HS-5 (cell line): ENCODE measurements at regions not wholly inside any gene's neighbourhood (a gene's known extent, or its start where the extent isn't known, plus 50 kb on each side); places are given as distances from the start of the nearest gene placed in this dataset.
A peak's percentile ranks its signal among the peaks of the same experiment; 100 is the strongest.

Source experiments
- DNase-seq: peaks from one replicate; pipeline ENCODE4 v3.0.0-alpha.2; 2012; ENCODE audit warnings: low read depth

DNA sequence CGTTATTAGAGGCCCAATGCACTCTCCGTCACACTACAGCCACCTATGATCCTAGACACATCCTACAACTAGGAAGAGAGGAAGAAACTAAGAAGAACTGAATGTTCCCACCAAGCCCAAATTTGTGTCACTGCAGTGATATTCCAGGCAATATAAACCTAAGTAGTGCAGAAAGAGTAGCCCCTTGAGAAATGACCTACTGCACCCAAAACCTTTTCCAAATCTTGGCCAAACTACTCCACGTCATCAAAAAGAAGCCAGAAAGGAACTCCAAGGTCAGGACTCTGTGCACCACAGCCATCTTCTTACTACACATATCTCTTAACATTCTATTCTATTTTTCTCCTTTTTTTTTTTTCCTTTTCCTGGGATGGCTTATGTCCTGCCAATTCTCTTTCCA is 60.2 kb downstream of the ADAMTS1 start:
- no peak for DNase-seq

DNA sequence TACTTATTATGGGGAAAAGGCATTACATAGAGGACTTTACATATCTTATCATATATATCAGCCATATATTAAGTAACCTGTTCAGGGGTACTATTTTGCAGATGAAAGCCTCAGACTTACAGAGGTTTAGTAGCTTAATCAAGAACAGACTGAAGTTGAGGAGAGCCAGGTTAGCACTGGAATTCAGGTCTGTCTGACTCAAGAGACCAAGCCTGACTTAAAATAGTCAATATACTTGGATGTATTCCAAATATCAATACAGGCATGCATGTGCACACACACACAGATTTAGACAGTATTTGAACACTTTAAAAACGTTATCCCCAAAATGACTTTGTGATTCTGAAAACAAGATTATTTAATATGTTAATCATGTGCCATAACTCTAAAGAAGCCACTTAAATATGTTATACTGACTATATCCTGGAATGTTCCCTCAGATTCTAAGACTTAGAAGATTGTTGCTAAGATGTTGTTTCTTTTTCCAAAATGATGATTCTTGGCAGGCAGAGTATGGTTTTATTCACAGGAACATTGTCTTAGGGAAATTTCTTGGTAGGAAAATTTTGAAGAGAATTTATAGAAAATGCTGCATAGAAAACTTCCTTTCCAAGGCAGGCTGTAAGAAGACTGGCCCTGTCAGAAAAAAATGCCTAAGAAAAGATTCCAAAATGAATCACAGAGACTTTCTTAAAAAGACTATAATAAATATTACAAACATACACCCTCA is 61.6 kb downstream of the ADAMTS1 start:
- no peak for DNase-seq

DNA sequence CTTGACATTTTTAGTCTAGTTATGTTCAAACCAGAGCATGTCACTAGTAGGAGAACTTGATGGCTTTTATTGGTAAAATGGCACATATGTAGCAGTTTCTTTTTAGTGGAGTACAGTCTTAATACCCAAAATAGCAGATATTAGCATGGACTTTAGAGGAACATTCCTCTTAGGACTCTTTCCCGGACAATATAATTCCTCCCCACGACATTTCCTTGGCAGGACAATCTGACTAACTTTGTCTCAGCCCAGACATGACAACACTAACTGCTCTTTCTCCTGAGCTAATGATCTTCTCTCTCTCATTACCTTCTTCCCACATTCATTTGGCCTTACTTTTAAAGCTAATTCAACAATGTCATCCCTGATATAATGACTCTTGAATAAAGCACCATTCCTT is 62.5 kb downstream of the ADAMTS1 start:
- DNase-seq: no peak

DNA sequence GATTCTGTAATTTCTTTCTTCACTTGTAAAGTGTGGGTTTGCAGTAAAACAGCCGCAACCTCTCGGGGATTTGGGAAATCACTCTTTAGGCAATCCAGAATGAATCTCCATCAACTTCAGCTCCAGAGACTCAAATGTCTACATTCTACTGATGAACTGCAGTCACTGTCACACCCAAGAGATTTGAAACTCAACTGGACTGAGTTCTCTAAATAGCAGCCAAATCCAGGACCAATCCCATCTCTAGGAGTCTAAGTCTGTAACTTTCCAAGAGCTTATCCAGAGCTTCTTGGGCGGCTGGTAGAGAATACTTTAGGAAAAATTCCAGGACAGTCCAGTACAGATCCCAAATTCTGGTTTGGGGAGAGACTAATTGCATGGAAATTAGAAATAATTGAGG is 62.9 kb downstream of the ADAMTS1 start:
- no peak for DNase-seq

DNA sequence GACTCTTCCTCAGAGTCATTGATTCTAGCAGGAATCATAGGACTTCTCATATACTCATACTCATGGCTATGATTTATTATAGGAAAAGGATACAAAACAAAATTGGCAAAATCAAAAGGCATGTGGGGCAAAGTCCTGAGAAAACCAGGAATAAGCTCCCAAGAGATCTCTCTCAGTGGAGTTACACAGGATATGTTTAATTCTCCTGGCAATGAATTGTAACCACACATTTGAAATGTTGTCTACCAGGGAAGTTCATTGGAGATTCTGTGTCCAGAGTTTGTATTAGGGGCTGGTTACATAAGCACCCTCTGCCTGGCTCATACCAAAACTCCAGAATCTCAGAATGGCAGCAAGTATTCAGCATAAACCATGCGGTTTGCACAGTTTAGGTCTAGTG is 63.9 kb downstream of the ADAMTS1 start:
- DNase-seq: no peak

DNA sequence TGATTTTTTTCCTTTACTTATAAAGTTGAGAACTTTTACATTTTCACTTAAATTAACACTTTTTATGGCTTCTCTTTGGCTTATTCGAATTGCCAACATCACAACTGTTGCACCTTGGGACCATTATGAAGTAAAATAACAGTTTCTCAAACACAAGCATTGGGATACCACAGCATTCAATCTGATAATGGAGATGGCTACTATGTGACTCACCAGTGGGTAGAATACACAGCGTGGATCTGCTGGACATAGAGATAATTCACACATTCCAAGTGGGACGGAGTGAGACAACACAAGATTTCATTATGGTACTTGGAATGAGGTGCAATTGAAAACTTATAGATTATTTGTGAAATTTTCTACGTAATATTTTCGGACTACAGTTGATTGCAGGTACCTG is 68.0 kb downstream of the ADAMTS1 start:
- no peak for DNase-seq

DNA sequence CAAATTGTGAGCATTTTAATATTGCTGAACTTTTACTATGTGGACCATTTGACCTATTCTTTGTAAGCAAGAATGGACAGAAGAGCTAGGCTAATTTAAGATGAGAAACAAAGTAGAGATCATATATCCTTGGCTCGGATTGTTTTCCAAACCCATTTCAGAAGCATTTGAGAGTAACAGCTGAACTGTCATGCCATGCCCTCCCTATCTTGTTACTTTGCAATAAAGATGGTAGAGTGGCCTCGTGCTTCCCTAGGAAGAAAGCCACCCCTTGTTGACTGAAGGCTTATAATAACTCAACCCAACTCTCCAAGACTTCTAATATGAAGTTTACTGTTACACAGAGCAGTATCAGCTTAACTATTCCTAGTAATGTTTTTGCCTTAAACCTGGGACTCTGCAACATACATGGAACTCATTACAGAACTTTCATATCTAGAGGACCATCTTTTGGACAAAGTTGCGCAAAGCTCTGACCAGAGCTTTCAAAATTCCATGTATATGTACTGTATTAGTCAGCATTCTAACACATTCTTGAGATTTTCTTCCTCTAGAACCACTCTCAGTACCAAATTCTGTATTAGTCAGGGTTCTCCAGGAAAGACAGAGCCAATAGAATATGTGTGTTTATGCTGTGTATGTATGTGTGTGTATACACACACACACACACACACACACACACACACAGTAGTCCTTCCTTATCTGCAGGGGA is 68.7 kb downstream of the ADAMTS1 start:
- DNase-seq: peak; percentile 59

DNA sequence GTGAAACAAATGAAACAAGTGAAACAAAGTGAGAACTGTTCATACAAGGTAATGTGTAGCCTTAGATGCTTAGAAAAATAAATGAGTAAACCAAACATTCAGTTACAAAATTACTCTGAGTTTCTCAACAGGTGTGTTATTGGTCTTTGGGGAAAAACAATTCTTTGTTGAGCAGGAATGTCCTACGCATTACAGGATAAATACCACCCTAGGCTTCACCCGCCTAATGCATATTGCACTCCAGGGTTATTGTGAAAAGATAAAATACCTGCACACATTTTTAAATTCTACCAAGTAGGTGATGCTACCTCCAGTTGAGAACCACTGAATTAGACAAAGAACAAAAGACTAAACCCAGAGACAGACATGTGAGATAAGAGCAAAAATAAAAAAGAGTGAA is 72.2 kb downstream of the ADAMTS1 start:
- DNase-seq: no peak

DNA sequence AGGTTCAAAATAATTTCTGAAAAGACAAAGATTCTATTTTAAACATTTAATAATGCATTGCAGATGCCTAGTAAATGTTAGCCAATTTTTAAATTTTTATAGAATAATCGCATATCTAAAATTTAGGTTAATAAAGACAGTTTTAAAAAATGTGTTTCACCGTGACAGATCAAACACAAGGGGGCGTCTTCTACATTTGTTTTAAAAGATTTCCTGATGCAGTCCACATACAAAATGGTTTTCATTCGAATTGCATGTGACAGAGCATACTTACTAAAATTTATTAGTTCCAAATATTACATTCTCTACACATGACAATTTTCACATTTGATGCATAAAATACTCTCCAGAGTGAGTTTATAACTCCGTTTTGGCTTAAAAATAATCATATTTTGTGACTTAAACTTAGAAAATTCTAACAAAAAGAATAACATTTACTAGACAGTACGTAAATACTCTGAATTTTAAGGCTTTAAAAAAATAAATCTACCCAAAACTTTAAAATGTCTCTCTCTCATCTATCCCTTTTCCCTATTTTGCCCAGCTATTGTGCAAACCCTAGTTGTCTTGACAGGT is 75.5 kb downstream of the ADAMTS1 start:
- no peak for DNase-seq

DNA sequence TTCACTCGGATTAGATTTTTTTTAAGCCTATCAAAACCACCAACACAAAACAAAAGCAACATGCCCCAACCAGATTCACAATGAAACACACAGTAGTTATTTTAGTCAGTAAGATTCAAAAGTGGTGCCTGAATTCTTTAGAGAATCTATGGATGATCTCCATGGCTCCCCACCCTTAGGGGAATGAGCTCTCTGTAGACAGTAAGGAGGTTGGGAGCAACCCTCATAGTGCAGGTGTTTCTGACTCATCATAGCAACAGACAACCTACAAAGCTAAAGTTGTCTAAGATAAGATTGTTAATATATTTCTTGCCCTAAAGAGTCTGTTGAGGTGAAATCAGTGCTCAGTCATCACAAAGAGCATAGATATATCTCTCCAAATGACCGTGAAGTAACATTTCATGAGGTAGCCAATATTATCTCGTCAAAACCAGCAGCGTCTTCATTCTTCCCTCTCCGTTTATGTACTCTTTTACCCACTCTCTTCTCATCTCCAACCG is 78.3 kb downstream of the ADAMTS1 start:
- no peak for DNase-seq

DNA sequence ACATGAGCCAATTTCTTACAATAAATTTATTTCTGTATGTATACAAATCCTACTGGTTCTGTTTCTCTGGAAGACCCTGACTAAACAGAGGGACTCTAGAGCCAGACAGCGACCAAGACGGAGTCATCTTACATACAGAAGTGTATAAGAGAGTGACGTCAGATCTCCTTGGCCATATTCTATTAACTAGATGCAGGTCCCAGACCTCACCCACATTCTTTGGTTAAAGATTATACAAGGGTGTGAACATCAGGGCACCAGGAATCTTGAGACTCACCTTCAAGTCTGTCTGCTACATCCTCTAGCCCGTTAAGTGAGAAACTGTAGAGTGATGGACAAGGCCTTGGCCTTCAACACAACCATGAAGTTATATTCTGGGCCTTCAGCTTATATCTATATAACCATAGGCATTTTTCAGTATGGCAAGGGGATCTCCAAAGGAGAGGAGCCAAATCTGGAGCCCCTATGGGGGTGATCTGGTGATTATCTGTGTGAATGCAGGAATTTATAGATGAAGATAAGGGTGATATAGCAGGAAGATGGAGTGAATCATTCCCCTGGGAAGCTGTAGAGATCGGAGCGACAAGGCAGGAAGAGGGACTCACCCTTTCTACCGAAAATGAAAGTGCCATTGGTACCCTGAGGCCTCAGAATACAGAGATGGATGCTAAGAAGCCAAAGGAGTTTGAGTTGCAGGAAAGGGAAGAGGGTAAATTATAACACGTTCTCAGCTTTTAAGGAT is 83.9 kb downstream of the ADAMTS1 start:
- DNase-seq: no peak

DNA sequence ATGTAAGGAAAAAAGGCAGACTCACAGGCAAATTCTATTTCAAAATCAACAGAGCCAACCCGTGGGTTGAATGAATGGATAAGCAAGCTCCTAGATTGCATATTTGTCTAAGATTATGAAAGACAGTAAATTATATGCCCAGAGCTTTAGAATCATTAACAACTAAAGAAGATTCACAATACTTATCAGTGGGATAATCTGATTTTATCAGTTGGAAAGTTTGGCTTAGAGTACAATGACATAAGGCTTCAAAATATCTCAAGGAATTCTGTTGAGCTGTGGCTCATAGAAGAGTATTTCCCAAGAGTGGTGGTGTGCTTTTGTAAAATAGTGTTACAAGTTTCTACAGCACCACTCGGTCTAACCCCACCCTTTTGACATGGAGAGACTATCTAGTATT is 85.5 kb downstream of the ADAMTS1 start:
- no peak for DNase-seq

DNA sequence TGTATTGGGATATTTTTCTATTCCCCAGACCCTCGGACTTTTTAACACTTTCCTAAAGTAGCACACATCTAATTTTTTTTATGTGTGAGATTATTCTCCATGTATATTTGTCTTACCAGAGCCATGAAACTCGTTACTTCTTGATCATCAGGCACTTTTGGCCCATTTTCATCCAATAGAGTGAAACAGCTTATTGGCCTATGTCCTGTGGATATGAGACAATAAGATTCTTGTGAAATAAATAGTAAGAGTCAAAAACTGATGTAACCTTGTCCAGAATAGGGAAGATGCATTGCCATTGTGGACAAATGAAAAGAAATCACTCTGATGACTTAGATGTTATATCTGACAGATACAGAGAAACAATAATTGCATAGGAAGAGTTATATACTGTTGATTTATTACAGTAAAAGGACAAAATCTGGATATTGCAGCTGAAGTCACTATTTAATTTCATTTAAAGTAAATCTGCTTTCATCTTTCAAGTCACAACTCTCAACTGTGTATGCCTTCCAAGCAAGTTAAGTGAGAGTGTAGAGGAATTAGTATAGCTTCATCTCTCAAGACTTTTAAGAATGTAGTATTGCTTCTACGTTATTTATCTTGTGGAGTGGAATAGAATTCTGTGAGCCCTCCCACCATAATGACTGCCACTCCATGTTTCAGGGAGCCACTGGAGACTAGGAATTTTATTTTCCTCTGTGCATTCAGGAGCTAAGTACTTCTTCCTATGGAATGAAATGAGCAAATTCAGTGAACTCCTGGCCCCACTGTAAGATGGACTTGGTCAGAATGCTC is 86.9 kb downstream of the ADAMTS1 start:
- no peak for DNase-seq

DNA sequence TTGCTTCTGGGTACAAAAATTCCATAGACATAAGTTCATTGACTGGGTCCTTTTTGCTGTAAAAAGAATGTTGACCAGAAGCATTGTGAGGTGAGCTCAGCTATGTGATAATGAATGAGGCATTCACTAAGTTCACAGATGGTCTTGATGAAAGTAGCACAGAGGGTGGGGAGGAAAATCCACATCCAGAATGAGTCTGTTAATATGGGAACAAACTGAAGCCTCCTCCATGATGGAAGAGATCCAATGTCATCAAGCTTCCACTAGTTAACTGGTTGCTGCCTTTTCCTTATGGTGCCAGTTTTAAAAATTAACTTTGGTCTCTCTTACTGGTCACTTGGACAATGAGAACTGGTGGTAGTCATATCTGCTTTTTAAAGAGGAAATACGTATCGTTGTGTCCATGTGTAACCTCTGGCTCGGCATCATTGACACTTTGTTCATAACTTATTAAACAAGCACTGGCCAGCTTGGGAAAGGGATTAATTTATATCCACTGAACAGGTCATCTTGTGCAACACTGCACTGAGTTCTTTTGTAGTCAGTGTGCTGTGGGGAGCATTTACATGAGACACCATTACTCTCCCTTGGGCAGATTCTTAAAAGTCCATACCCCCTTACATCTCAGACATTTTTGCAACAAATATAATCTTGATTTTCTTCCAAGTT is 88.6 kb downstream of the ADAMTS1 start:
- peak; percentile 61 for DNase-seq

DNA sequence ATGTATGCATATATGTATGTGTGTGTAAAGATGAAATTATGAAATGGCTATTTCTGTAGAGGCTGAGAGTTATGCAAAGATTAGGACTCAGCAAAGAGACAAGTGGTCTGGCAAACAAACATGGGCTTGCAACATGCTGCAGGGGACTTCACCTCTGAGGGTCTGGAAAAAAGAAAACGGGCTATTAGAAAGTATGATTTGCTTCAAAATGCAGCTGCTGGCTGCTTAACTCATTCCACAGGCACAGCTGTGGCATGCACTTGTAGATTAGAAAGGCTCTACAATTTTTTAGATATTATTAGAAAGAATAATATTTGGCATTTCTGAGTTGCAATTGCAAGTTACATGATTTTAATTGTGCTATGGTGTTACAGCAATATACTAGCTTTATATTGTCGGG is 90.4 kb downstream of the ADAMTS1 start:
- DNase-seq: no peak

DNA sequence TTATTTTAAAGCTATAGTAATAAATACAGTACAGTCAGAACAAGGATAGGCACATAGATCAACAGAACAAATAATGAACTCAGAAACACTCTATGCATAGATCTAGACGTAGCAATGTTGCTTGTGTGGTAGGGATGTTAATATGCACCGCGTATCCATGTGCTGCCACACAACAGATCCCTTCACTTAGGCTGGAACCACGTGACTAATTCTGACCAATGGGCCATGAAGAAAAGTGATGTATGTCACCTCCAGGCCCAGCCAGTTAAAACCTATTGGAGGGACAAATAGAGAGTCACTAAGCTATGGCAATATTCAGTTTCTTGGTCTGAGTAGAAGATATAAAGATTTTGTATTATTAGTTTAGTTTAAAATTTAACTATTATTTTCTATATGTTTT is 91.4 kb downstream of the ADAMTS1 start:
- no peak for DNase-seq

DNA sequence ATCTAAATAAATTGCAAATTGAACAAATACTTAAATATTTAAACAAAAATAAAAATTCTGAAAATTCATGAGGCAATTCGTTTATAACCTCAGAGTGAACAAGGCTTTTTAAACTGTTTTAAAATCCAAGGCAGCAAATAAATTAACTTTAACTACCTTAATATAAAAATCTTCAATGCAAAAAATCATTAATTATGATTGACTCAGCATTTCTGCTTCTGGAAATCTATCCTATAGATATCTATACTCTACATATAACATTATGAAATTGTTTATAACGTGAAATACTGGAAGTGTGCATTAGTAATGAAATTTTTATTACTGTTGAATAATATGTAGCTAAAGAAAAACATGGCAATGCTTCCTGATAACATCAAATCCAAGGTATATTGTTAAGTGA is 92.4 kb downstream of the ADAMTS1 start:
- DNase-seq: no peak

DNA sequence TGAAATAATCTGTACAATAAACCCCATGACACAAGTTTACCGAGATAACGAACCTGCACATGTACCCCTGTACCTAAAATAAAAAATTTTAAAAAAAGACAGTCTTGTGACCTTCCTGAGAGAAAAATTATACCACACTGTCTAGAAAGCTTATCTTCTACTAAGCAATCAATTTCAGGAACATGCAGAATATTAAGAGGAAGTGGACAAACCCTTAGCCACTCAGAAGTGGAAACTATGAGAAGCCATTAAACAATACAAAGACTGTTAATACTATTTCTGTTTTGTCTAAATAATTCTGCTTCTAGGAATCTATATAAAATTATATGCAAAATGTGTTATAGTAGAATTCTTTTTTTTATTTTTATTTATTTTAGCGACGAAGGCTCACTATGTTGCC is 93.9 kb downstream of the ADAMTS1 start:
- DNase-seq: no peak

DNA sequence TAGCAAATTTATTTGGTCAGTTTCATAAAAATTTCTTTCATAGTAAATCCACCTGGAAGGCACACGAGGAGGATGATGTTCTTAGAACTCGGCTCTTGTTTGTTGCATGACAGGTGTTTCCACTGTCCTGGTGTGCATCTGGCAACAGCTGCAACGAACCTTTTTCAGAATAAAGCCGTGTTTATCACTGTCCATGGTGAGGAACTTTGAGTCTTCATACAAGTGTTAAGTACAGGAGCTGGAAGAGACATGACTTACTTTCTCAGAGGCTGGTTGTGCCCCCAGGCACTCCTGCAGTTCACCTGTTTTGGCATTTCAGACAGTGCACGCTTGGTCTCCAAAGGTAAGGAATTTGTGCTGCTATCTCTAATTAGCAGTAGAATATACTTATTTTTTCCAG is 97.1 kb downstream of the ADAMTS1 start:
- DNase-seq: no peak

DNA sequence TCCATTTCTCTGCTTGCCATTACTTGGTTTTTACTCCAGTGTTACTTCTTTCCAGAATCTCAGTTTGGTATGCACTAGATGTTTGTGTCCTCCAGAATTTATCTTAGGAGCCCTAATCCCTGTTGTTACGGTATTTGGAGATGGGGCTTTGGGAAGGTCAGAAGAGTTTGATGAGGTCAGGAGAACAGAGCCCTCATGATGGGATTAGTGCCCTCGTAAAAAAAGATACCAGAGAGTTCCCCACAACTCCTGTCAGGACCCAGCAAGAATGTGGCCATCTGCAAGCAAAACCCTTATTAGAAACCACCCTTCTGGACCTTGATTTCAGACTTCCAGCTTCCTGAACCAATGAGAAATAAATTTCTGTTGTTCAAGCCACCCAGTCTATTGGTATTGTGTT is 98.0 kb downstream of the ADAMTS1 start:
- DNase-seq: no peak

DNA sequence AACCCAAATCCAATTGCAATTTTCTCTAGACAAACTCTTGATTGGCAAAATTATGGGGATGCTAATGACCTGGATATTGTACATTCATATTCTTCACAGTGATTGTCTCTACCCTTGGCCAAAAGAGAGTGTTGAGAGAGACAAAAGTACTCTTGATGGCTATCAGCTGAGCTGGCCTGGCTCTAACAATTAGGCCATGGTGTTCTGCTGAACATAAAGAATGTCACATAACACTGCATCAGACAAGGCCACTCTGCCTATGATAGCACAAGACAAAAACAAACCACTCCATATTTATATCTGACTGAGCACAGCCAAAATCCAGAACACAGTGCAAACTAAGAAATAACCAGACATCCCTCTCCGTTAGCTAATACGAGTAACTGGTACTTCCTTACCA is 101.7 kb downstream of the ADAMTS1 start:
- DNase-seq: no peak
